Sigmoid colon (tissue), 6 donors: ENCODE measurements at regions not wholly inside any gene's neighbourhood (a gene's known extent, or its start where the extent isn't known, plus 50 kb on each side); places are given as distances from the start of the nearest gene placed in this dataset.
"Not testable (repeated sequence)": the region's sequence is repeated elsewhere in the genome, so short reads cannot be mapped to it uniquely, and the experiment has no call there.

Source experiments
- DNase-seq: peaks from one replicate; pipeline ENCODE4 v3.0.0-alpha.2; 2019
- H3K27ac ChIP-seq, 4 donors: fragments of 200-600 bp; sonication (generic); one replicate each; pipeline ENCODE4 v1.5.1; 2016 to 2019; ENCODE audit warnings: mild to moderate bottlenecking in 1 of 4
- H3K27me3 ChIP-seq, 3 donors: fragments of 200-600 bp; sonication (generic); one replicate each; pipeline ENCODE4 v1.5.1; 2019; ENCODE audit warnings: mild to moderate bottlenecking in 1 of 3
- H3K36me3 ChIP-seq, 4 donors: fragments of 200-600 bp; sonication (generic); one replicate each; pipeline ENCODE4 v1.5.1; 2016 to 2019
- H3K4me1 ChIP-seq, 4 donors: fragments of 200-600 bp; sonication (generic); one replicate each; pipeline ENCODE4 v1.5.1; 2017 to 2019
- H3K4me3 ChIP-seq, 4 donors: fragments of 200-600 bp; sonication (generic); one replicate each; pipeline ENCODE4 v1.5.1; 2017 to 2019; ENCODE audit warnings: mild to moderate bottlenecking in 2 of 4, moderate library complexity in 1 of 4
- H3K9me3 ChIP-seq, 4 donors: fragments of 200-600 bp in 3 of 4; sonication (generic) in 3 of 4; one replicate each; pipeline versions ENCODE4 v1.5.1 to v1.6.1; 2013 to 2019
- CTCF ChIP-seq, 4 experiments: fragments of 450-650 bp in 3 of 4; fragments of 200-600 bp in 1 of 4; IDR thresholded peaks; one replicate each; pipeline ENCODE4 v1.5.1; 2016 to 2019; ENCODE audit warnings: antibody characterized with exemption in 4 of 4, mild to moderate bottlenecking in 3 of 4, moderate library complexity in 2 of 4
- EP300 ChIP-seq, 4 donors: sonication (generic); formaldehyde crosslinking; IDR thresholded peaks; one replicate each; pipeline ENCODE4 v1.6.1; 2017; ENCODE audit warnings: antibody characterized with exemption in 4 of 4
- POLR2A ChIP-seq, 2 donors: fragments of 450-650 bp; IDR thresholded peaks; one replicate each; pipeline ENCODE4 v1.6.1; 2016; ENCODE audit warnings: antibody characterized with exemption in 2 of 2, mild to moderate bottlenecking in 2 of 2, moderate library complexity in 2 of 2
- POLR2AphosphoS5 ChIP-seq, 4 donors: sonication (generic); formaldehyde crosslinking; IDR thresholded peaks; one replicate each; pipeline ENCODE4 v1.6.1; 2017; ENCODE audit warnings: antibody characterized with exemption in 4 of 4
- WGBS, 2 donors: extraction: QIAGEN DNeasy Blood & Tissue Kit; methylation state at CpG; one replicate each; pipeline ENCODE4 v1.1.7; 2013; 5-methylcytosine and 5-hydroxymethylcytosine counted together
- intact Hi-C: fragments of 100-400 bp; cut with DNase I; formaldehyde crosslinking; loops from one replicate; pipeline ENCODE4 v1.15.1; 2023
- donor health status: healthy with polysubstance abuse.
- donor health status: healthy.

GRCh38 chr17:31646642-31647041 lies 212.4 kb downstream of the COPRS start:
- Histone ChIP-seq H3K27ac (no peak overlapping the region), H3K9me3 (peaks cover 0 to 8% (median 2%) of the 10 kb centered on the region in 4 donors)

GRCh38 chr17:31645351-31645750 lies 213.7 kb downstream of the COPRS start:
- intact Hi-C loops: loop anchor here (5.0 kb wide), 1 partner anchor 47 kb away; no protein-coding TSS in a partner anchor
- no peaks in the 10 kb centered on the region for H3K36me3 ChIP-seq
- no peak overlapping the region for H3K27ac ChIP-seq
- peaks cover 0 to 8% (median 2%) of the 10 kb centered on the region in 4 donors for H3K9me3 ChIP-seq
- no peak for DNase-seq
- peaks cover 0 to 6% (median 2%) of the 10 kb centered on the region in 4 donors for H3K4me1 ChIP-seq
- H3K4me3 ChIP-seq: no peak overlapping the region
- TF ChIP-seq EP300 (IDR thresholded peaks at IDR 0.05) (no peak), POLR2AphosphoS5 (IDR thresholded peaks at IDR 0.05) (no peak), POLR2A (IDR thresholded peaks at IDR 0.05) (no peak), CTCF (IDR thresholded peaks at IDR 0.05) (no peak)
- 86 to 91% methylated on average over 3 of the region's 3 CpGs for WGBS, 2 donors
- H3K27me3 ChIP-seq: no peaks in the 10 kb centered on the region

More at GRCh38 chr17:31646642-31647041, 212.4 kb downstream of the COPRS start:
- no peak for TF ChIP-seq CTCF (IDR thresholded peaks at IDR 0.05)
- no peak for TF ChIP-seq POLR2A (IDR thresholded peaks at IDR 0.05)
- TF ChIP-seq POLR2AphosphoS5 (IDR thresholded peaks at IDR 0.05): no peak
- TF ChIP-seq EP300 (IDR thresholded peaks at IDR 0.05): no peak
- Histone ChIP-seq H3K36me3 (no peaks in the 10 kb centered on the region), H3K27me3 (no peaks in the 10 kb centered on the region), H3K4me1 (peaks cover 0 to 13% (median 5%) of the 10 kb centered on the region in 4 donors), H3K4me3 (no peak overlapping the region)
- whole genome bisulfite sequencing, 2 donors: 87 to 92% methylated on average over 2 of the region's 2 CpGs
- DNase-seq: no peak
- intact Hi-C loops: loop anchor here (5.0 kb wide), 1 partner anchor 46 kb away; no protein-coding TSS in a partner anchor

DNA sequence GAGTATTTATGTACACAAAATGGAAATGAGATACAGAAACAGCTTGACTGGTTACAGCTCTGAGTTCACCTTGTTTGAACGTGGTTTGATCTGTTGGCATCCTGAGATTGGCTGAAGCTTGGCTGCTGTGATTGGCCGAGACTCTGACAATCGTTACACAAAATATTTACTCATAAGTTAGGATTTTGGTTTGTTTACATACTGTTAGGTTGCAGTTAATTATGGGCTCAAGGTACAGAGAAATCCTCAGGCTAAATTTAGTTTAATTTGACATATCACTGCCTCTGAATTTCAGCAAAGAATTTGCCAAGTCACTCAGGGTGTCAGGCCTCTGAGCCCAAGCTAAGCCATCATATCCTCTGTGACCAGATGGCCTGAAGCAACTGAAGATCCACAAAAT lies 227.3 kb downstream of the COPRS start:
- no peaks in the 10 kb centered on the region for H3K36me3 ChIP-seq
- intact Hi-C loops: no loop called here
- TF ChIP-seq EP300 (IDR thresholded peaks at IDR 0.05) (no peak), POLR2A (IDR thresholded peaks at IDR 0.05) (no peak), POLR2AphosphoS5 (IDR thresholded peaks at IDR 0.05) (no peak), CTCF (IDR thresholded peaks at IDR 0.05) (no peak)
- H3K4me3 ChIP-seq: no peak overlapping the region
- H3K4me1 ChIP-seq: no peaks in the 10 kb centered on the region
- WGBS, 2 donors: 68 to 78% methylated on average over 3 of the region's 3 CpGs
- no peaks in the 10 kb centered on the region for H3K27me3 ChIP-seq
- no peak overlapping the region for H3K27ac ChIP-seq
- DNase-seq: no peak
- H3K9me3 ChIP-seq: no peaks in the 10 kb centered on the region

DNA sequence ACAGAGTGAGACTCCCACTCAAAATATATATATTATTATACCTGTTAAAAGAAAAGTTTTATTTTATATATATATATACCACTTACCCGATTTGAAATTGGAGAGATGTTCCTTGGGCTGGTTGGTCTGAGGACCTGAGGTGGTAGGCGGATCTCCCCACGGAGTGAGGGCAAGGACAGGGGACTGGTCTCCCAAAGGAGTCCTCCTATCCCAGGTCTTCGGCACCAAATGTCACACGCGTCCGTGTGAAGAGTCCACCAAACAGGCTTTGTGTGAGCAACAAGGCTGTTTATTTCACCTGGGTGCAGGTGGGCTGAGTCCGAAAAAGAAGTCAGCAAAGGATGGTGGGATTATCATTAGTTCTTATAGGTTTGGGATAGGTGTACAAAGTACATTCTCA lies 228.2 kb downstream of the COPRS start:
- H3K36me3 ChIP-seq, H3K4me3 ChIP-seq, H3K9me3 ChIP-seq, DNase-seq, H3K4me1 ChIP-seq, intact Hi-C loops, H3K27ac ChIP-seq, H3K27me3 ChIP-seq: not testable (repeated sequence)
- WGBS, 2 donors: 88 to 95% methylated on average over 8 of the region's 8 CpGs

GRCh38 chr17:31629696-31630470 lies 229.2 kb downstream of the COPRS start:
- Histone ChIP-seq H3K9me3 (peaks cover 0 to 8% (median 3%) of the 10 kb centered on the region in 4 donors), H3K27ac (no peak overlapping the region), H3K4me3 (no peak overlapping the region), H3K4me1 (no peaks in the 10 kb centered on the region), H3K36me3 (no peaks in the 10 kb centered on the region), H3K27me3 (no peaks in the 10 kb centered on the region)
- 76 to 86% methylated on average over 8 of the region's 8 CpGs for WGBS, 2 donors
- DNase-seq: no peak
- TF ChIP-seq POLR2AphosphoS5 (IDR thresholded peaks at IDR 0.05): no peak
- TF ChIP-seq CTCF (IDR thresholded peaks at IDR 0.05): no peak
- no peak for TF ChIP-seq POLR2A (IDR thresholded peaks at IDR 0.05)
- TF ChIP-seq EP300 (IDR thresholded peaks at IDR 0.05): no peak
- intact Hi-C loops: no loop called here
